Right lobe of liver (tissue), 4 donors: ENCODE measurements at regions not wholly inside any gene's neighbourhood (a gene's known extent, or its start where the extent isn't known, plus 50 kb on each side); places are given as distances from the start of the nearest gene placed in this dataset.

Source experiments
- POLR2A ChIP-seq: fragments of 450-650 bp; IDR thresholded peaks from one replicate; pipeline ENCODE4 v1.6.1; 2017; ENCODE audit warnings: antibody characterized with exemption, mild to moderate bottlenecking
- TF ChIP-seq, protein P1 (sequence below), 4 donors: fragments of 200-600 bp in 3 of 4; fragments of 450-650 bp in 1 of 4; IDR thresholded peaks; one replicate each; pipeline versions ENCODE4 v1.5.1 to v1.8.0; 2016 to 2022; ENCODE audit warnings: antibody characterized with exemption in 4 of 4, mild to moderate bottlenecking in 2 of 4
- donor health status: DM: no; HTN: no; CAD: no.
- donor health status: DM: no; HTN: no; CAD: no.
- donor health status: DM: no; HTN: yes; CAD: no.

DNA sequence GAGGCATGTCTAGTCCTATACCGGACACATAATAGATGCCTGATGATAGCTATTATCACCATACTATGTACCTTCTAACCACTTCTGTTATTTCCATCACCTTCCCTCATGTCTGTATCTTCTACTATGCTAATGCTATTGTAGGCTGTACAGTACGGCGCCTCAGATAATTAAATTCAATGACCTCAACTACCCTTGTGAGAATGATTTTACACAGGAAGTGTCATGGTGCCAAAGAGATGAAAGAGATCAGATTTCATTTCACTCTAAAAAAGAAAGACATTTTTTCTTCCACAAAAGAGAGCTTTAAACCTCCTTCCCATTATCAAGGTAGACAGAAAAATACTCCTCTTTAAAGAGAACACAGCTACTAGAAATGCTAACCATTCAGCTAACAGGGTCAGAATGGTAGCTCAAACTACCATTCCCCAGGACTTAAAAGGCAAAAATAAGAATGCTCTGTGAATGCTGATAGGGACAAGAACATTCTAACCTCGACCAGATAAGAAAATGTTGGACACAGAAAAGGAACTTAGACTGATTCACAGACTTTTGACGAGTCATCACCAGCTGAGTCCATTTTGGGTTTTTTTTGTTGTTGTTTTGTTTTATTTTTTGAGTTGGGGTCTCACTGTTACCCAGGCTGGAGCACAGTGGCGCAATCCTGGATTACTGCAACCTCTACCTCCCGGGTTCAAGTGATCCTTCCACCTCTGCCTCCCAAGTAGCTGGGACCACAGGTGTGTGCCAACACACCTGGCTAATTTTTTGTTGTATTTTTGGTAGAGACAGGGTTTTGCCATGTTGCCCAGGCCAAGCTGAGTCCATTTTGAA is 99.2 kb upstream of the RAPGEF2 start:
- no peak for TF ChIP-seq POLR2A
- TF ChIP-seq, protein P1, sequence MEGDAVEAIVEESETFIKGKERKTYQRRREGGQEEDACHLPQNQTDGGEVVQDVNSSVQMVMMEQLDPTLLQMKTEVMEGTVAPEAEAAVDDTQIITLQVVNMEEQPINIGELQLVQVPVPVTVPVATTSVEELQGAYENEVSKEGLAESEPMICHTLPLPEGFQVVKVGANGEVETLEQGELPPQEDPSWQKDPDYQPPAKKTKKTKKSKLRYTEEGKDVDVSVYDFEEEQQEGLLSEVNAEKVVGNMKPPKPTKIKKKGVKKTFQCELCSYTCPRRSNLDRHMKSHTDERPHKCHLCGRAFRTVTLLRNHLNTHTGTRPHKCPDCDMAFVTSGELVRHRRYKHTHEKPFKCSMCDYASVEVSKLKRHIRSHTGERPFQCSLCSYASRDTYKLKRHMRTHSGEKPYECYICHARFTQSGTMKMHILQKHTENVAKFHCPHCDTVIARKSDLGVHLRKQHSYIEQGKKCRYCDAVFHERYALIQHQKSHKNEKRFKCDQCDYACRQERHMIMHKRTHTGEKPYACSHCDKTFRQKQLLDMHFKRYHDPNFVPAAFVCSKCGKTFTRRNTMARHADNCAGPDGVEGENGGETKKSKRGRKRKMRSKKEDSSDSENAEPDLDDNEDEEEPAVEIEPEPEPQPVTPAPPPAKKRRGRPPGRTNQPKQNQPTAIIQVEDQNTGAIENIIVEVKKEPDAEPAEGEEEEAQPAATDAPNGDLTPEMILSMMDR (IDR thresholded peaks at IDR 0.05): no peak
